Activated CD4-positive, alpha-beta T cell treated with anti-CD3 and anti-CD28 coated beads, Interleukin-2, amount 50 U/mL, for 1 hour (primary cell): ENCODE measurements at regions not wholly inside any gene's neighbourhood (a gene's known extent, or its start where the extent isn't known, plus 50 kb on each side); places are given as distances from the start of the nearest gene placed in this dataset.

Experiments used
- DNase-seq: peaks from one replicate; pipeline ENCODE4 v3.0.0-alpha.2; 2020

GRCh38 chr3:28912120-28912885 is 368.6 kb upstream of the RBMS3 start:
- DNase-seq, result no peak

GRCh38 chr3:28915741-28916500 is 364.9 kb upstream of the RBMS3 start:
- no peak for DNase-seq

- no peak for DNase-seq
Observed at GRCh38 chr3:28916713-28917499, 364.0 kb upstream of the RBMS3 start.

- DNase-seq, result no peak
Observed at GRCh38 chr3:28917895-28918475, 362.9 kb upstream of the RBMS3 start.

- no peak for DNase-seq
Observed at GRCh38 chr3:28922376-28922775, 358.5 kb upstream of the RBMS3 start.

- DNase-seq, result no peak
Observed at GRCh38 chr3:28923994-28924393, 356.9 kb upstream of the RBMS3 start.

GRCh38 chr3:28924744-28925360 is 356.0 kb upstream of the RBMS3 start:
- DNase-seq, result no peak

GRCh38 chr3:28933337-28933736 is 347.5 kb upstream of the RBMS3 start:
- DNase-seq, result no peak

- no peak for DNase-seq
Observed at GRCh38 chr3:28934126-28934813, 346.6 kb upstream of the RBMS3 start.

GRCh38 chr3:28935146-28935545 is 345.7 kb upstream of the RBMS3 start:
- DNase-seq, result no peak

- no peak for DNase-seq
Observed at GRCh38 chr3:28936154-28936553, 344.7 kb upstream of the RBMS3 start.

GRCh38 chr3:28940530-28940929 is 340.3 kb upstream of the RBMS3 start:
- no peak for DNase-seq

GRCh38 chr3:28940994-28941393 is 339.9 kb upstream of the RBMS3 start:
- DNase-seq, result no peak

GRCh38 chr3:28947061-28947460 is 333.8 kb upstream of the RBMS3 start:
- no peak for DNase-seq

- no peak for DNase-seq
Observed at GRCh38 chr3:28947751-28948150, 333.1 kb upstream of the RBMS3 start.

- no peak for DNase-seq
Observed at GRCh38 chr3:28948685-28949084, 332.2 kb upstream of the RBMS3 start.

- no peak for DNase-seq
Observed at GRCh38 chr3:28949580-28949979, 331.3 kb upstream of the RBMS3 start.

- DNase-seq, result no peak
Observed at GRCh38 chr3:28950614-28951013, 330.3 kb upstream of the RBMS3 start.

GRCh38 chr3:28951772-28952556 is 328.9 kb upstream of the RBMS3 start:
- no peak for DNase-seq

GRCh38 chr3:28958656-28959055 is 322.2 kb upstream of the RBMS3 start:
- DNase-seq, result no peak

- DNase-seq, result no peak
Observed at GRCh38 chr3:28971156-28971555, 309.7 kb upstream of the RBMS3 start.
